ENCODE measurements at regions not wholly inside any gene's neighbourhood (a gene's known extent, or its start where the extent isn't known, plus 50 kb on each side); places are given as distances from the start of the nearest gene placed in this dataset.

- Histone ChIP-seq H3K4me2 (ENCODE audit: low read depth, low read length) (no peak overlapping the region), H3K4me1 (ENCODE audit: low read length) (no peaks in the 10 kb centered on the region), H3K79me2 (ENCODE audit: low read length) (no peaks in the 10 kb centered on the region), H3K9me2 (replicated peaks; ENCODE audit: insufficient read depth, low read length) (no peaks in the 10 kb centered on the region), H4K20me1 (ENCODE audit: insufficient read depth, low read length) (no peaks in the 10 kb centered on the region), H3F3A (ENCODE audit: insufficient read depth, low read length) (no peaks in the 10 kb centered on the region), H2AFZ (ENCODE audit: low read length) (no peak overlapping the region), H3K27me3 (replicated peaks; ENCODE audit: insufficient read depth, low read length) (no peaks in the 10 kb centered on the region), H3K36me3 (replicated peaks; ENCODE audit: insufficient read depth, low read length) (no peaks in the 10 kb centered on the region), H3K9me3 (replicated peaks; ENCODE audit: insufficient read depth, low read length) (no peaks in the 10 kb centered on the region), H3K27ac (ENCODE audit: low read length) (no peak overlapping the region), H3K4me3 (ENCODE audit: low read length) (no peak overlapping the region), H3K9ac (ENCODE audit: low read length) (no peak overlapping the region)
- no peak for DNase-seq
- no peak for TF ChIP-seq EZH2phosphoT487 (IDR thresholded peaks at IDR 0.05; ENCODE audit: low read length)
- TF ChIP-seq, protein P1, sequence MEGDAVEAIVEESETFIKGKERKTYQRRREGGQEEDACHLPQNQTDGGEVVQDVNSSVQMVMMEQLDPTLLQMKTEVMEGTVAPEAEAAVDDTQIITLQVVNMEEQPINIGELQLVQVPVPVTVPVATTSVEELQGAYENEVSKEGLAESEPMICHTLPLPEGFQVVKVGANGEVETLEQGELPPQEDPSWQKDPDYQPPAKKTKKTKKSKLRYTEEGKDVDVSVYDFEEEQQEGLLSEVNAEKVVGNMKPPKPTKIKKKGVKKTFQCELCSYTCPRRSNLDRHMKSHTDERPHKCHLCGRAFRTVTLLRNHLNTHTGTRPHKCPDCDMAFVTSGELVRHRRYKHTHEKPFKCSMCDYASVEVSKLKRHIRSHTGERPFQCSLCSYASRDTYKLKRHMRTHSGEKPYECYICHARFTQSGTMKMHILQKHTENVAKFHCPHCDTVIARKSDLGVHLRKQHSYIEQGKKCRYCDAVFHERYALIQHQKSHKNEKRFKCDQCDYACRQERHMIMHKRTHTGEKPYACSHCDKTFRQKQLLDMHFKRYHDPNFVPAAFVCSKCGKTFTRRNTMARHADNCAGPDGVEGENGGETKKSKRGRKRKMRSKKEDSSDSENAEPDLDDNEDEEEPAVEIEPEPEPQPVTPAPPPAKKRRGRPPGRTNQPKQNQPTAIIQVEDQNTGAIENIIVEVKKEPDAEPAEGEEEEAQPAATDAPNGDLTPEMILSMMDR (IDR thresholded peaks at IDR 0.05; ENCODE audit: low read length) = no peak
- TF ChIP-seq EZH2 (optimal IDR thresholded peaks at IDR 0.05; ENCODE audit: low read depth, low read length) = no peak
These were observed 75.0 kb upstream of the AMPD3 start for GRCh38 chr11:10379871-10380568.

- Histone ChIP-seq H3K9me2 (replicated peaks; ENCODE audit: insufficient read depth, low read length) (no peaks in the 10 kb centered on the region), H3K79me2 (ENCODE audit: low read length) (no peaks in the 10 kb centered on the region), H3K36me3 (replicated peaks; ENCODE audit: insufficient read depth, low read length) (no peaks in the 10 kb centered on the region), H3F3A (ENCODE audit: insufficient read depth, low read length) (no peaks in the 10 kb centered on the region), H3K27ac (ENCODE audit: low read length) (no peak overlapping the region), H3K27me3 (replicated peaks; ENCODE audit: insufficient read depth, low read length) (no peaks in the 10 kb centered on the region), H3K4me3 (ENCODE audit: low read length) (no peak overlapping the region), H4K20me1 (ENCODE audit: insufficient read depth, low read length) (no peaks in the 10 kb centered on the region), H3K9me3 (replicated peaks; ENCODE audit: insufficient read depth, low read length) (no peaks in the 10 kb centered on the region), H3K9ac (ENCODE audit: low read length) (no peak overlapping the region), H3K4me1 (ENCODE audit: low read length) (no peaks in the 10 kb centered on the region), H2AFZ (ENCODE audit: low read length) (no peak overlapping the region), H3K4me2 (ENCODE audit: low read depth, low read length) (no peak overlapping the region)
- DNase-seq = no peak
- no peak for TF ChIP-seq EZH2 (optimal IDR thresholded peaks at IDR 0.05; ENCODE audit: low read depth, low read length)
- TF ChIP-seq, protein P1 (IDR thresholded peaks at IDR 0.05; ENCODE audit: low read length) = no peak
- no peak for TF ChIP-seq EZH2phosphoT487 (IDR thresholded peaks at IDR 0.05; ENCODE audit: low read length)
These were observed 74.1 kb upstream of the AMPD3 start for GRCh38 chr11:10380921-10381320.

DNA sequence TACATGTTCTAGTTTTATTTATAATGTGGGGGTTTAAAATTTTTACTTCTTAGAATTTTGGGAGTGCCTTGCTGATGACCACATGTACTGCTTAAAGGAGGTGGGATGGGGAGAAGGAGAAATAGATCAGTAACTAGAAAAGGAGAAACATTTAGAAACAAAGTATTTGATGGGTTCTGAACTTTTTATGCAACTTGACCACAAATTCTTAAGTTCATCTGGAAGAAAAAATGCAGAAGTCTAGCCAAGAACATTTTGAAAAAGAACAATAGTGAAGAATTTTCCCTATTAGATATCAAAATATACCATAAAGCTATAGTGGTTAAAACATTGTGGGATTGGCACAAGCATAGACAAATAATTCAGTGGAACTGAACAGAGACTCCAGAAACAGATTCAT is 73.3 kb upstream of the AMPD3 start:
- Histone ChIP-seq H3K9me2 (replicated peaks; ENCODE audit: insufficient read depth, low read length) (no peaks in the 10 kb centered on the region), H3K4me3 (ENCODE audit: low read length) (no peak overlapping the region), H3K27ac (ENCODE audit: low read length) (no peak overlapping the region), H3K9ac (ENCODE audit: low read length) (no peak overlapping the region), H3K79me2 (ENCODE audit: low read length) (no peaks in the 10 kb centered on the region), H2AFZ (ENCODE audit: low read length) (no peak overlapping the region), H3K4me2 (ENCODE audit: low read depth, low read length) (no peak overlapping the region), H3F3A (ENCODE audit: insufficient read depth, low read length) (no peaks in the 10 kb centered on the region), H3K9me3 (replicated peaks; ENCODE audit: insufficient read depth, low read length) (no peaks in the 10 kb centered on the region), H3K4me1 (ENCODE audit: low read length) (no peaks in the 10 kb centered on the region), H4K20me1 (ENCODE audit: insufficient read depth, low read length) (no peaks in the 10 kb centered on the region), H3K27me3 (replicated peaks; ENCODE audit: insufficient read depth, low read length) (no peaks in the 10 kb centered on the region), H3K36me3 (replicated peaks; ENCODE audit: insufficient read depth, low read length) (no peaks in the 10 kb centered on the region)
- TF ChIP-seq, protein P1 (IDR thresholded peaks at IDR 0.05; ENCODE audit: low read length) = no peak
- TF ChIP-seq EZH2 (optimal IDR thresholded peaks at IDR 0.05; ENCODE audit: low read depth, low read length) (no peak), EZH2phosphoT487 (IDR thresholded peaks at IDR 0.05; ENCODE audit: low read length) (no peak)
- no peak for DNase-seq
